H4 (cell line): ENCODE measurements at regions not wholly inside any gene's neighbourhood (a gene's known extent, or its start where the extent isn't known, plus 50 kb on each side); places are given as distances from the start of the nearest gene placed in this dataset.
"Not testable (repeated sequence)": the region's sequence is repeated elsewhere in the genome, so short reads cannot be mapped to it uniquely, and the experiment has no call there.

Source experiments
- DNase-seq: peaks from one replicate; pipeline ENCODE4 v3.0.0-alpha.2; 2015; ENCODE audit warnings: low spot score

DNA sequence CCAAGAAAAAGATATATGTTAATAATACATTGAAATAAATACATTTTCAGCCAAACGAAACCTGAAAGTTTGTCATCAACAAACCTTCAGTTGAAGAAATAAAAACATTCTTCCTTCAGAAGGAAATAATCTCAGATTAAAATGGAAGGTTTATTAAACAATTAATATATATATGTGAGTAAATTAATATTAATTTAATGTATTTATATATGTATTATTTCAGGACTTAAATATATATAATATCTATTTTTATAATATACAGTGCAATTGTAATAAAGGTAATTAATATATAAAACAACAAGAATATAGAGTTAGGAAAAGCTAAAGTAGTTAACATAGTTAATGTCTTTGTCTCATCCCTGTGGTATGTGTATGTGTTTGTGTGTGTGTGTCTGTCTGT lies 102.2 kb upstream of the CDC14C start:
- no peak for DNase-seq

- no peak for DNase-seq
Observed at GRCh38 chr7:48832303-48832845, 92.0 kb upstream of the CDC14C start.

- DNase-seq = no peak
Observed at GRCh38 chr7:48837266-48837665, 87.1 kb upstream of the CDC14C start.

DNA sequence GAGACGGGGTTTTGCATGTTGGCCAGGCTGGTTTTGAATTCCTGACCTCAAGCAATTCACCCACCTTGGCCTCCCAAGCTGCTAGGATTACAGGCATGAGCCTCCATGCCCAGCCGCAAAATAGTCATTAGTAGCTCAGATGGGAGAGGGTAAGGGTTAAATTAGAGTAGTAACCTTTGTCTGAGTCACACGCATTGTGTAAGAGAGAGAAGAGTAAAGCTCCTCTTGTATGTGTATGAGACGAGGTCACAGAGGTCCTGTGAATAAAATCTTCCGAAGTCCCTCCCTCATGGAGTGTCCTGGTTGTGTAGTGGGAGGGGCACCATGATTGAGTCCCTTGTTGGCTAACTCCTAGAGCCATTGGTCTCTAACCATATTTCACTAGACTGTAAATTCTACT lies 85.2 kb upstream of the CDC14C start:
- peak; percentile 41 for DNase-seq

GRCh38 chr7:48841739-48842138 lies 82.6 kb upstream of the CDC14C start:
- DNase-seq = no peak

GRCh38 chr7:48847917-48848316 lies 76.4 kb upstream of the CDC14C start:
- no peak for DNase-seq

DNA sequence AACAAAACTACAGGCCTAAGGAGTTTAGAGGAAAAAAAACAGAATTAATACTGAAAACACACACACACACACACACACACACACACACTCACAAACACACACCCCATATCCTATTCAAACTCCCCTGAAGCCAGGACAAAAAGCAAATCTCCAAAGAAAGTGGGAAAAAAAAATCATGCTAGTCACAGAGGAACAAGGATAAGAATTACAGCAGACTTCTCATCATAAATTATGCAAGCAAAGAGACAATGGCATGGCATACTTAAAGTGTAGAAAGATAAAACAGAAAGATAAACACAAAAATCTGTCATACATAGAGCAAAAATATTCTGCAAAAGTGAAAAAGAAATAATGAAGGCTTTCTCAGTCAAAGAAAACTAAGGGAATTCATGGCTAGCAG lies 63.9 kb upstream of the CDC14C start:
- not testable (repeated sequence) for DNase-seq

DNA sequence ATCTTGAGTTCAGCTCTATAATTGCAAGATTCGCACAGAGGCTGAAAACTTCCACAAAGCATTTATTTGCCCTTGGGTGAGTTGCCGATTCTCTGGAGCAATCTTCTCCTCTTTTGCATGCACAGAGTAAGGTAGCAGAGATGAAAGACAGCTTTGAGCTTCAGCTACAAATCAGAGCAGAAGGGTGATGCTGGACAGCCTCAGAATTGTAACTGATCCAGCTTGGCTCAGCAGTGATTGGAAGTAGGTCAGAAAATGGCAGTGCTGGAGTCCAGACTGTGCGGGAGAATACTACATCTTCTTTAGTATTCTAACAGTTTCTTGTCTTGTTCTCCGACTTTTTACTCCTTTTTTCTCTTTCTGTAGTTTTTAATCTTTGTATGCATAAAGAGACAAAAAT lies 55.4 kb upstream of the CDC14C start:
- no peak for DNase-seq

DNA sequence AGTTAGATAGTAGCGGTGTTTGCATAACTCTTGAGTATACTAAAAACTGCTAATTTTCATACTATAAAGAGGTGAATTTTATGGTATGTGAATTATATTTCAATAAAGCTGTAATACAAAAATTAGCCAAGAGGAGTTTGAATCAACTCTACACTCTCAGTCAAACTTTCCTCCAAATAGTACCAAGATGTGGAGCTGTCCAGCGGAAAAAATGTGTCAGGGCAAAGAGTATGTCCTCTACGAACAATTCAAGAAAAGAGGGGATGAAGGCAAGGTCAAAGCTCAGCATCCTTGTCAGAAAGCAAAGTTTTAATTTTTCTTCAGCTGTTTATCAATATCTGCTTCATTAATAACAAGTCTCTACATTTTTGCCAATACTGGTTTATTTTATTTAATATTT lies 51.8 kb upstream of the CDC14C start:
- DNase-seq = no peak
